ENCODE measurements at regions not wholly inside any gene's neighbourhood (a gene's known extent, or its start where the extent isn't known, plus 50 kb on each side); places are given as distances from the start of the nearest gene placed in this dataset.

DNA sequence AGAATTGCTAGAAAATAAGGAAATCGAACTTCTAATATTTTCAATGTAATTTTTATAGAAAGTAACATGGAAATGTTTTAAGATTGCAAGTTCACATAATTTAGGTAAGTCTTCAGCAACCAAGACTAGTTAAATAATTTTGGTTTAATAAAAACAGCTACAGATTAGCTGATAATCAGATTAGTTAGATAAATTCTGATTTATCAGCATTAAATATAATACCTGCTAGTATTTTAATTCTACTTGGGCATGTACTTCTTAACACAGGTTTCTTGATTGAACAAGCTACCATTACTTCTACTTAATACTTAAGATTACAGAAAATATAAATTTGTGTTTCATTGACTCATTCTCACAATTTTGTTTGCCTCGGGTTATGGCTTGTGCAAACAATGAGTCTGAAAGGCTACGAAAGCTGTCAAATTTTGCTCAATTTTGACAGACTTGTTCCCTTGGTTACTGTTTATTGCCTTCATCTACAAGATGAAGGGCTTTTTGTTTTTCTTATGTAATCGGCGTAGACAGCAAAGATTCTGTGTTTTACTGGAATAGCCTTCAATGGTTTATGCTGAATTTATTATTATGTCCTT lies 116.1 kb upstream of the NUDT4 start:
- no peak overlapping the region for H3K27ac ChIP-seq
- TF ChIP-seq, protein P1, sequence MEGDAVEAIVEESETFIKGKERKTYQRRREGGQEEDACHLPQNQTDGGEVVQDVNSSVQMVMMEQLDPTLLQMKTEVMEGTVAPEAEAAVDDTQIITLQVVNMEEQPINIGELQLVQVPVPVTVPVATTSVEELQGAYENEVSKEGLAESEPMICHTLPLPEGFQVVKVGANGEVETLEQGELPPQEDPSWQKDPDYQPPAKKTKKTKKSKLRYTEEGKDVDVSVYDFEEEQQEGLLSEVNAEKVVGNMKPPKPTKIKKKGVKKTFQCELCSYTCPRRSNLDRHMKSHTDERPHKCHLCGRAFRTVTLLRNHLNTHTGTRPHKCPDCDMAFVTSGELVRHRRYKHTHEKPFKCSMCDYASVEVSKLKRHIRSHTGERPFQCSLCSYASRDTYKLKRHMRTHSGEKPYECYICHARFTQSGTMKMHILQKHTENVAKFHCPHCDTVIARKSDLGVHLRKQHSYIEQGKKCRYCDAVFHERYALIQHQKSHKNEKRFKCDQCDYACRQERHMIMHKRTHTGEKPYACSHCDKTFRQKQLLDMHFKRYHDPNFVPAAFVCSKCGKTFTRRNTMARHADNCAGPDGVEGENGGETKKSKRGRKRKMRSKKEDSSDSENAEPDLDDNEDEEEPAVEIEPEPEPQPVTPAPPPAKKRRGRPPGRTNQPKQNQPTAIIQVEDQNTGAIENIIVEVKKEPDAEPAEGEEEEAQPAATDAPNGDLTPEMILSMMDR (conservative IDR thresholded peaks at IDR 0.05): no peak

DNA sequence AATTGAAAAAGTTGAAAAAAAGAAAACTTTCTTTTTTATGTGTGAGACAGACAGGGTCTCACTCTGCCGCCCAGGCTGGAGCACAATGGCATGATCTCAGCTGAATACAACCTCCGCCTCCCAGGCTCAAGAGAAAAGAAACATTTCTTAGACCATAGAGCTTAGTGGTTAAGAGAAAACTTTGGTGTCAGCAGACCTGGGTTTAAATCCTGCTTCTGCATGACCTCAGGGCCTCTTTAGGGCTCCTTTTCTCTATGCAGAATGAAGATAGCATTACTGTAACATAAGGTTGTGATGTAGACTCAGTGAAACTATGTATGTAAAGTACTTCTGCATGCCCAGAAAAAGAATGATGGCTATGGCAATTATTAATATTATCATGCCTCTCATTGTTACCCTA lies 104.7 kb upstream of the NUDT4 start:
- TF ChIP-seq, protein P1 (conservative IDR thresholded peaks at IDR 0.05): no peak
- H3K27ac ChIP-seq: no peak overlapping the region

DNA sequence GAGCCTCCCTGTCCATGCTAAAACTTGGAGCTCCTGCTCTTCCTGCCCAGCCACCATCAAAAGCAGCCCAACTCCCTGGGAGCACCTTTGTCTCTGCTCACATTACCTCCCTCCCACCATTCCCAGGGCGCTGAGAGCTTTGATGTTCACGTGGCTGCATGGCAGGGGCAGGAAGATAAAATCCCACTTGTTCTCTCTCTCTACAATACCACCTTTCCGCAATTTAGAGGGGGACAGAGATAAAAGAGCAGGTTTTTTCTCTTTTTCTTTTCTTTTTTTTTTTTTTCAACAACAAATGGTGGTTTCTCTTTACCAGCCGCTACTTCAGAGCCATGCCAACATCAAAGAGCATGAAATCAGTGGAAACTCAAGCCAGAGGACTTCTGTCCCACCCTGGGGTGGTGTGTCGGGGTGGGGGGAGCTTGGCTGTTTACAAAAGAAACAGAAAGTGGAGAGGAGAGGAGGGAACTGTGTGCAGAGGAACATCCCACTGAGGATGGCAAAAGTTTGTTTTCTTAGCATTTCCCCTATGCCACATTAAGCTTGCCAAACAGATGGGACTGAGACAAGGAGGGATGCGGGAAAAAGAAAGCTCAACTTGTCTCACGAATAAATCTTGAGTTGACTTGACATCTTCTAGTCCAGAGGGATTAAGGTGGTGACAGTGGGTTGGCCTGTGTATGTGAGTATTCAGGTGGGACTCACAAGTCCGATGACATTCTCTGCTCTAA lies 103.7 kb upstream of the NUDT4 start:
- H3K27ac ChIP-seq: no peak overlapping the region
- TF ChIP-seq, protein P1 (conservative IDR thresholded peaks at IDR 0.05): no peak

DNA sequence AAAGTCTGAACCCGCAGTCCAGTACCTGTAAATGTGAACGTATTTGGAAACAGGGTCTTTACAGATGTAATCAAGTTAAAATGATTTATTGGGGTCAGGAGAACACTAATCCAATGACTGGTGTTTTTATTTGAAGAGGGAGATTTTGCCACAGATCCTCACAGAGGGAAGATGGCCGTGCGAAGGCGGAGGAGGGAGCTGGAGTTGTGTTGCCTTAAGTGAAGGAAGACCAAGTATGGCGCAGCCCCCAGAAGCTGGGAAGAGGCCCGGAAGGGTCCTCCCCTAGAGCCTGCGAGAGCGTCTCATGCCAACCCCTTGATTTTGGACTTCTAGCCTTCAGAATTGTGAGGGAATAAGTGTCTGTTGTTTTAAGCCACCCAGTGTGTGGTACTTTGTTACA lies 102.8 kb upstream of the NUDT4 start:
- H3K27ac ChIP-seq: no peak overlapping the region
- TF ChIP-seq, protein P1 (conservative IDR thresholded peaks at IDR 0.05): no peak

DNA sequence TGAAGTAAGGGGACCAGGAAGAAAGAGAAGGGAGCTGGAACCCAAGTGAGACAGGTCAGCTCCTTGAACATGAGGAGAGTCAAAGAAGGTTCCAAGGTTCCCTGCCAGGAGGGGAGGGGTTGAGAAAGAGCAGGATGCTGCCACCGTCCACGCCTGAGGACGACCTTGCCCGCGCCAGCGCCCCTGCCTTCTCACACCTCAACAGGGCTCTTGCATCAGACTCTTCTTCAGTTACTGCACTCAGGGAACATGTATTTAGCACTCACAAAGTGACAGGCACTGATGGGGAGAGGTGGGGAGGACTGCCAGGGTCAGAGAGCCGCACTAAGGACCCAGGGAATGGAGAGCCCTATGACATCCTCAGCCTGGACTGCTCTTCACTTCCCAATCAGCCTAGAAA lies 102.1 kb upstream of the NUDT4 start:
- H3K27ac ChIP-seq: no peak overlapping the region
- TF ChIP-seq, protein P1 (conservative IDR thresholded peaks at IDR 0.05): no peak

DNA sequence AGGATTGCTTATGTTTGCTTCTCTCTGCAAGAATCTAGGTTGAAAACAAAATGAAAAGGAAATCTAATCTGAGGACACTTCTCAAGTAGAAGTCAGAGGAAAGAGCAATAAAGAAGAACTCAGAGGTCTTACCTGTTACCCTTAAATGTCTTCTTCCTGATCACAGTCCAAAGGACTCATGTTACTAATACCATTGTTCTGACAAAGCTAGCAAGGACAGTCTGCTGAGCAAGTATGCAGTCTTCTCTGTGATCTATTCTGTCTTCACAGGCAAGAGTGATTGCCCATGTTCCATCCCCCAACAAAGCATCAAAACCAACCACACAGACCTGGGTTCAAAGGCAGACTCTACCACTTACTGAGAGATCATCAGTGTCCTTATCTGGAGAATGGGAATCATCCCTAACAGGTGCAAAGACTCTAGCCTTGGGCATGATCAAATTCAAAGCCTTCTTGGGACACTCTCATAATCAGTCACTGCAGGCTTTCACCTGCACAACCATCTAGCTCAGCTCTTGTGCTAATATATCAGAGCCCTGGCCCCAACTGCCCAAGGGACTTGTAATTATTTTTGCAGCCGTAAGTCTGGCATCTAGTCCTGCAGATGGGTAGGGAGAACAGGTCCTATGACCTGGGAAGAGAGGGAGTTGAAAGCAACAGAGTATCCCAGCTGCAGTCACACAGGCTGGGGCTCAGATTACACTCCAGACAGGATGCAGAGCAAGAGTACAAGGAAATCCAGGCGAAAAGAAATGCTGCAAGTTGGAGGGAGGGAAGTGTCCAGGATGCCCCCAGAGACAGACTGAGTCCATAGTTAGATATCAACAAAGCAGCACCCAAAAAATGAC lies 97.9 kb upstream of the NUDT4 start:
- TF ChIP-seq, protein P1 (conservative IDR thresholded peaks at IDR 0.05): no peak
- no peak overlapping the region for H3K27ac ChIP-seq

DNA sequence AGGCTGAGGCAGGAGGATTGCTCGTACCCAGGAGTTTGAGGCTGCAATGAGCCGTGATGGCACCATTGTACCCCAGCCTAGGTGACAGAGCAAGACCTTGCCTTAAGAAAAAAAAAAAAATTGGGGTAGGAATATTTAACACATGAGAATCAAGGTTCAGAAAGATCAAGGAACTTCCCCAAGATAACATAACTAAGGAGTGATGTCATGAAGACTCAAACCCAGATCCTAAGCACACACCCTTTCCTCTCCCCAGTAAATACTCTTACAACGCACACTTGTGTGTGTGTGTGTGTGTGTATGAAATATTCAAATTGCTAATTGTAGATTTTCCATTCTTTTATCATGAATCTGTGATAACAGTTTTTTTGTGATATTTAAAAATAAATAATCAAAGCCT lies 90.6 kb upstream of the NUDT4 start:
- TF ChIP-seq, protein P1 (conservative IDR thresholded peaks at IDR 0.05): no peak
- H3K27ac ChIP-seq: no peak overlapping the region

Measured in VCaP (cell line).